Endothelial cell of umbilical vein (primary cell): ENCODE measurements at regions not wholly inside any gene's neighbourhood (a gene's known extent, or its start where the extent isn't known, plus 50 kb on each side); places are given as distances from the start of the nearest gene placed in this dataset.

ENCODE experiments used
- BruUV-seq: library from RNA; stranded (reverse); fragments of 400-500 nt; replicated peaks from 2 replicates; lab custom pipeline; 2021; lab: Mats Ljungman, UMichigan
- CTCF ChIA-PET: fragments of 300-600, 350-600 bp; sonication (Branson Sonifier 250); formaldehyde crosslinking; loops from one replicate; lab custom pipeline; 2021; ENCODE audit warnings: antibody characterized with exemption, inconsistent platforms; lab: Charles Lee
- POLR2A ChIA-PET: fragments of 300-600, 350-600 bp; sonication (Branson Sonifier 250); formaldehyde crosslinking; loops from one replicate; lab custom pipeline; 2021; ENCODE audit warnings: antibody characterized with exemption, inconsistent platforms; lab: Charles Lee
- DNase-seq: peaks from one replicate; pipeline ENCODE4 v3.0.0-alpha.2; 2011; ENCODE audit warnings: low read depth, low spot score
- FAIRE-seq: peaks from 2 replicates; lab custom pipeline; 2011; peaks lifted over from hg19 to GRCh38; lab: Jason Lieb, UNC
- H2AFZ ChIP-seq: 2 replicates; pipeline ENCODE4 v1.6.0; 2012; ENCODE audit warnings: low read depth, low read length, control low read depth, inconsistent platforms
- H3K27ac ChIP-seq: 2 replicates; pipeline ENCODE4 v1.5.1; 2011; ENCODE audit warnings: low read depth, mild to moderate bottlenecking, control low read depth, low read length, moderate library complexity; ENCODE audit not compliant: insufficient read depth
- H3K27me3 ChIP-seq, 2 experiments: 2 replicates each; pipeline versions ENCODE4 v1.6.0 to v1.6.1; 2011; ENCODE audit warnings: low read length in 2 of 2, mixed read lengths in 1 of 2; ENCODE audit not compliant: control insufficient read depth in 2 of 2, insufficient read depth in 2 of 2
- H3K36me3 ChIP-seq, 2 experiments: 2 replicates in 1 of 2; 3 replicates in 1 of 2; pipeline ENCODE4 v1.5.1; 2011; ENCODE audit warnings: low read length in 2 of 2, mild to moderate bottlenecking in 1 of 2, moderate library complexity in 1 of 2; ENCODE audit not compliant: control insufficient read depth in 2 of 2, insufficient read depth in 2 of 2; ENCODE audit errors: extremely low read depth in 1 of 2
- H3K4me1 ChIP-seq: 3 replicates; pipeline ENCODE4 v1.5.1; 2011; ENCODE audit warnings: mild to moderate bottlenecking, low read length; ENCODE audit not compliant: control insufficient read depth, insufficient read depth; ENCODE audit errors: extremely low read depth
- H3K4me2 ChIP-seq: 2 replicates; pipeline ENCODE4 v1.6.1; 2011; ENCODE audit warnings: low read length, control low read depth, mixed read lengths; ENCODE audit not compliant: insufficient read depth
- H3K4me3 ChIP-seq, 3 experiments: fragments of 200-600 bp in 1 of 3; sonication (generic), shearing (Covaris generic) in 1 of 3; replicated peaks in 1 of 3; 2 replicates each; pipeline ENCODE4 v1.5.1; 2011 to 2016; ENCODE audit warnings: control low read depth in 3 of 3, low read length in 3 of 3, mild to moderate bottlenecking in 2 of 3, inconsistent platforms in 1 of 3, low read depth in 1 of 3, moderate library complexity in 1 of 3; ENCODE audit not compliant: insufficient read depth in 1 of 3
- H3K79me2 ChIP-seq: 2 replicates; pipeline ENCODE4 v1.6.0; 2012; ENCODE audit warnings: low read length, inconsistent platforms; ENCODE audit not compliant: control insufficient read depth, insufficient read depth
- H3K9ac ChIP-seq: replicated peaks from 2 replicates; pipeline ENCODE3; 2011; ENCODE audit warnings: low read length, control low read depth; ENCODE audit not compliant: insufficient read depth; ENCODE audit errors: extremely low read depth
- H3K9me1 ChIP-seq: replicated peaks from 3 replicates; pipeline ENCODE4 v1.6.0; 2011; ENCODE audit warnings: mild to moderate bottlenecking, low read length; ENCODE audit not compliant: control insufficient read depth, insufficient read depth; ENCODE audit errors: extremely low read depth
- H3K9me3 ChIP-seq: replicated peaks from 2 replicates; pipeline ENCODE4 v1.5.1; 2012; ENCODE audit warnings: low read length, inconsistent platforms; ENCODE audit not compliant: control insufficient read depth, insufficient read depth
- H4K20me1 ChIP-seq: replicated peaks from 2 replicates; pipeline ENCODE3; 2011; ENCODE audit warnings: mild to moderate bottlenecking, low read length; ENCODE audit not compliant: control insufficient read depth, insufficient read depth; ENCODE audit errors: extremely low read depth
- EZH2 ChIP-seq: IDR thresholded peaks from 2 replicates; pipeline ENCODE4 v1.6.1; 2012; ENCODE audit warnings: borderline replicate concordance, low read depth, mild to moderate bottlenecking, moderate library complexity, low read length, inconsistent platforms; ENCODE audit not compliant: severe bottlenecking
- FOS ChIP-seq: IDR thresholded peaks from 2 replicates; pipeline ENCODE4 v1.6.1; 2011; ENCODE audit warnings: mild to moderate bottlenecking, low read length, moderate library complexity, borderline replicate concordance; ENCODE audit not compliant: insufficient read depth
- GATA2 ChIP-seq: IDR thresholded peaks from 2 replicates; pipeline ENCODE4 v1.7.0; 2011; ENCODE audit warnings: low read depth, mild to moderate bottlenecking, moderate library complexity, mixed read lengths, low read length; ENCODE audit not compliant: insufficient read length, insufficient read depth
- JUN ChIP-seq: IDR thresholded peaks from 2 replicates; pipeline ENCODE4 v1.6.1; 2011; ENCODE audit warnings: borderline replicate concordance, low read depth; ENCODE audit not compliant: insufficient read length, insufficient read depth
- MYC ChIP-seq: IDR thresholded peaks from one replicate; pipeline ENCODE4 v1.6.1; 2011; ENCODE audit warnings: mild to moderate bottlenecking, low read depth, low read length
- POLR2A ChIP-seq: IDR thresholded peaks from 2 replicates; pipeline ENCODE4 v1.6.1; 2012; ENCODE audit warnings: low read depth, mild to moderate bottlenecking, control low read depth, low read length
- POLR2AphosphoS5 ChIP-seq: IDR thresholded peaks from 2 replicates; pipeline ENCODE4 v1.6.1; 2012; ENCODE audit warnings: low read depth, mild to moderate bottlenecking, control low read depth, low read length, moderate library complexity; ENCODE audit not compliant: insufficient read depth
- dilution Hi-C: fragments of 300-500 bp; cut with MboI; formaldehyde crosslinking; loops from one replicate; pipeline ENCODE4 v1.15.0; 2019; ENCODE audit warnings: low sequenced_read_pairs; ENCODE audit not compliant: extremely low pct_ligation_motif_present
- intact Hi-C: fragments of 100-400 bp; cut with micrococcal nuclease; formaldehyde crosslinking; loops from one replicate; pipeline ENCODE4 v1.10.0; 2022
- TF ChIP-seq, protein P1 (sequence below), 2 donors: IDR thresholded peaks; 1 replicate in 1 of 2; 2 replicates in 1 of 2; pipeline ENCODE4 v1.5.1; 2011; ENCODE audit warnings: low read length in 2 of 2, mild to moderate bottlenecking in 2 of 2, moderate library complexity in 2 of 2, control low read depth in 1 of 2, inconsistent platforms in 1 of 2, low read depth in 1 of 2; ENCODE audit not compliant: insufficient read depth in 1 of 2; ENCODE audit errors: extremely low read depth in 1 of 2
- TF ChIP-seq, protein P2 (sequence below): IDR thresholded peaks from 2 replicates; pipeline ENCODE4 v1.6.1; 2011; ENCODE audit not compliant: insufficient read depth, insufficient read length

DNA sequence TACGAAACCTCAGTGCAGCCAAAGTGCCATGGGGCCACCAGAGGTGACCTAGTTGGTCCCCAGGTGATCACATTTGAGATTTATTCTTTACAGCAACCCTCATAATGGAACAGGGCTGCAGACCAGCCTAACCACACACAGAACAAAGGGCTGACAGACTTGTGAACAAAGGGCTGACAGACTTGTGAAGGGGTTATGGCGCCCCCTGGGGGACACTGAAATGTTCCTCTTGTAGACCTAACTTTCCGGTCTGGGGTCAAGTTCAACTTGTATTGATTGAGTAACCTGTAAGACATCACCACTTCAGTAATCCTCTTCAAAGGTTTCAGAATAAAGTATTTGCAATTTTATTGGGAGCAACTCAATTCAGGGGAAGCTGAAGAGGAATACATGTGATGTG, 175.9 kb upstream of the RPS6KA3 start:
- dilution Hi-C loops (no loop called here), intact Hi-C loops (loop anchor here (1.0 to 5.0 kb wide), 2 partner anchors 175 to 189 kb away; partner anchors contain the start of gene RPS6KA3)
- Histone ChIP-seq H3K27me3 (no peaks in the 10 kb centered on the region), H3K4me2 (no peak overlapping the region), H3K27ac (no peak overlapping the region), H3K79me2 (no peaks in the 10 kb centered on the region), H3K4me3 (no peak overlapping the region), H4K20me1 (no peaks in the 10 kb centered on the region), H3K9me3 (no peaks in the 10 kb centered on the region), H3K9ac (no peak overlapping the region), H3K36me3 (no peaks in the 10 kb centered on the region), H2AFZ (no peak overlapping the region), H3K9me1 (no peaks in the 10 kb centered on the region), H3K4me1 (no peaks in the 10 kb centered on the region)
- DNase-seq = peak; percentile 54
- ChIA-PET CTCF (no interaction called here), POLR2A (no interaction called here)
- peak; percentile 96 for FAIRE-seq
- BruUV-seq = no TSS peak
- TF ChIP-seq, protein P1, sequence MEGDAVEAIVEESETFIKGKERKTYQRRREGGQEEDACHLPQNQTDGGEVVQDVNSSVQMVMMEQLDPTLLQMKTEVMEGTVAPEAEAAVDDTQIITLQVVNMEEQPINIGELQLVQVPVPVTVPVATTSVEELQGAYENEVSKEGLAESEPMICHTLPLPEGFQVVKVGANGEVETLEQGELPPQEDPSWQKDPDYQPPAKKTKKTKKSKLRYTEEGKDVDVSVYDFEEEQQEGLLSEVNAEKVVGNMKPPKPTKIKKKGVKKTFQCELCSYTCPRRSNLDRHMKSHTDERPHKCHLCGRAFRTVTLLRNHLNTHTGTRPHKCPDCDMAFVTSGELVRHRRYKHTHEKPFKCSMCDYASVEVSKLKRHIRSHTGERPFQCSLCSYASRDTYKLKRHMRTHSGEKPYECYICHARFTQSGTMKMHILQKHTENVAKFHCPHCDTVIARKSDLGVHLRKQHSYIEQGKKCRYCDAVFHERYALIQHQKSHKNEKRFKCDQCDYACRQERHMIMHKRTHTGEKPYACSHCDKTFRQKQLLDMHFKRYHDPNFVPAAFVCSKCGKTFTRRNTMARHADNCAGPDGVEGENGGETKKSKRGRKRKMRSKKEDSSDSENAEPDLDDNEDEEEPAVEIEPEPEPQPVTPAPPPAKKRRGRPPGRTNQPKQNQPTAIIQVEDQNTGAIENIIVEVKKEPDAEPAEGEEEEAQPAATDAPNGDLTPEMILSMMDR (IDR thresholded peaks at IDR 0.05; ENCODE audit: extremely low read depth in 1 of 2, insufficient read depth in 1 of 2, low read depth in 1 of 2, low read length in 2 of 2) = peak; percentile 43 to 49
- TF ChIP-seq, protein P2, sequence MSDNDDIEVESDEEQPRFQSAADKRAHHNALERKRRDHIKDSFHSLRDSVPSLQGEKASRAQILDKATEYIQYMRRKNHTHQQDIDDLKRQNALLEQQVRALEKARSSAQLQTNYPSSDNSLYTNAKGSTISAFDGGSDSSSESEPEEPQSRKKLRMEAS = no peak

DNA sequence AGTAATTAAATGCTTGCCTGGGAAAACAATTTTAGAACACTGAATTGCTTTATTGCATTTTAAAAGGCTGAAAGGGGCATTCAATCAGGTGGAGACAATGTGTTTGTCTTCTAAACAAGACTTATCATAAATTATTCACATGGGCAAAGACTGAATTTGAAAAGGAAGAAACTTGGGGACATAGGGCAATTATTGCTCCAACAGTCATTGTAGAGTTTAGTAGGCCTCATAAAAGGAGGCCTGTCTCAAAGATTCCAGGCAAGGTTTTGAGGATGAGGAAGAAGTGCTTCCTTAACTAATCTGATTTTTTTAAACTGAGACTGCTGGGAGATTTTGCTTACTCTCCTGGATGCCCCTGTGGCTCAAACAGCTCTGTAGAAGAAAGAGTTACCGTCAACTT, 174.4 kb upstream of the RPS6KA3 start:
- no peak overlapping the region for H2AFZ ChIP-seq
- H3K4me2 ChIP-seq = no peak overlapping the region
- H3K9me3 ChIP-seq = no peaks in the 10 kb centered on the region
- intact Hi-C loops = loop anchor here (5.0 kb wide), 1 partner anchor 174 kb away; the partner anchor contains the start of gene RPS6KA3
- ChIA-PET POLR2A (no interaction called here), CTCF (no interaction called here)
- H3K27ac ChIP-seq = no peak overlapping the region
- H3K4me3 ChIP-seq = no peak overlapping the region
- H4K20me1 ChIP-seq = no peaks in the 10 kb centered on the region
- H3K79me2 ChIP-seq = no peaks in the 10 kb centered on the region
- no peaks in the 10 kb centered on the region for H3K36me3 ChIP-seq
- FAIRE-seq = no peak
- H3K9me1 ChIP-seq = no peaks in the 10 kb centered on the region
- H3K4me1 ChIP-seq = no peaks in the 10 kb centered on the region
- DNase-seq = no peak
- dilution Hi-C loops = no loop called here
- no TSS peak for BruUV-seq
- H3K9ac ChIP-seq = no peak overlapping the region
- TF ChIP-seq GATA2 (no peak), JUN (no peak), FOS (no peak), MYC (no peak), POLR2A (no peak), EZH2 (no peak), POLR2AphosphoS5 (no peak)
- TF ChIP-seq, protein P2 = no peak
- TF ChIP-seq, protein P1 (IDR thresholded peaks at IDR 0.05; ENCODE audit: extremely low read depth in 1 of 2, insufficient read depth in 1 of 2, low read depth in 1 of 2, low read length in 2 of 2) = no peak
- H3K27me3 ChIP-seq = no peaks in the 10 kb centered on the region
